ENCODE measurements at regions not wholly inside any gene's neighbourhood (a gene's known extent, or its start where the extent isn't known, plus 50 kb on each side); places are given as distances from the start of the nearest gene placed in this dataset.

DNA sequence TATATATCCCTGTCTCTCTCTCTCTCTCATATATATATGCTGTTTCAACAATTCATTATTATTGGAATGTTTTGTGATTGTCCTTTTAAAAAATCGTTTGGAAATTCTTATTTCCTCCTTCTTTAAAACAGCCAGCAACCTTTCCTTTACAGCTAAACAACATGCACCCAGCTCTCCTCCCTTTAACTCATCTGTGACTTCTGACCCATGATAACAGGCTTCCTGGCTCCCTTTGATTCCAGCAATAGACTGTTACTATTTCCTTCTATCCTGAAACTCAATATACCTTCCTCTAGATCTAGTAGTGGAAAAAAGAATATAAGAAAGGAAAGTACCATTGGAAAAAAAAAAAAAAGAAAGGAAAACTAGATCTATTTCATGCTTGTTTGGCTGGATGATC, 254.7 kb upstream of the RGMB start:
- Mint-ChIP-seq H3K9me3 (no peaks in the 10 kb centered on the region), H3K4me3 (no peak overlapping the region), H3K4me1 (no peaks in the 10 kb centered on the region), H3K27me3 (ENCODE audit: low read depth) (peaks cover 8% of the 10 kb centered on the region), H3K27ac (no peak overlapping the region), H3K36me3 (no peaks in the 10 kb centered on the region)
- no peak for DNase-seq (ENCODE audit: low spot score in 2 of 2, unreplicated experiment in 2 of 2)
- TF ChIP-seq, protein P1, sequence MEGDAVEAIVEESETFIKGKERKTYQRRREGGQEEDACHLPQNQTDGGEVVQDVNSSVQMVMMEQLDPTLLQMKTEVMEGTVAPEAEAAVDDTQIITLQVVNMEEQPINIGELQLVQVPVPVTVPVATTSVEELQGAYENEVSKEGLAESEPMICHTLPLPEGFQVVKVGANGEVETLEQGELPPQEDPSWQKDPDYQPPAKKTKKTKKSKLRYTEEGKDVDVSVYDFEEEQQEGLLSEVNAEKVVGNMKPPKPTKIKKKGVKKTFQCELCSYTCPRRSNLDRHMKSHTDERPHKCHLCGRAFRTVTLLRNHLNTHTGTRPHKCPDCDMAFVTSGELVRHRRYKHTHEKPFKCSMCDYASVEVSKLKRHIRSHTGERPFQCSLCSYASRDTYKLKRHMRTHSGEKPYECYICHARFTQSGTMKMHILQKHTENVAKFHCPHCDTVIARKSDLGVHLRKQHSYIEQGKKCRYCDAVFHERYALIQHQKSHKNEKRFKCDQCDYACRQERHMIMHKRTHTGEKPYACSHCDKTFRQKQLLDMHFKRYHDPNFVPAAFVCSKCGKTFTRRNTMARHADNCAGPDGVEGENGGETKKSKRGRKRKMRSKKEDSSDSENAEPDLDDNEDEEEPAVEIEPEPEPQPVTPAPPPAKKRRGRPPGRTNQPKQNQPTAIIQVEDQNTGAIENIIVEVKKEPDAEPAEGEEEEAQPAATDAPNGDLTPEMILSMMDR (IDR thresholded peaks at IDR 0.05; ENCODE audit: unreplicated experiment): no peak

DNA sequence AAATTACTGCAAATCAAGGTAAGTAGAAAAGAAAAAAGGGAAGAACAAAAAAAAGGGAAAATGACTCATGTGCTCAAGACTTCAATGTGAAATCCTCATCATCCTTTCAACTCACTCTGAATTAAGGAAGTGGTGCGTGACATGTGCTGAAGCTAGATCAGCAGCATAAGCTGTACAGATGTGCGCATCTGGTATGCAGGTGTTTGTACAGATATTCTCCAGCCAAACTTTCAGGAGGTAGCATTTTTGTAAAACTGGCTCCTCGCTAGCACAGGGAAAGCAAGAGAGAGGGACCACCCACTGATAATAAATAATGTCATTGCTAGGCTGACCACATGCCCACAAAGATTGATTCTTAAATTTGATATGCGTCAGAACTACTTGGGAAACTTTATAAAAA, 253.9 kb upstream of the RGMB start:
- TF ChIP-seq, protein P1 (IDR thresholded peaks at IDR 0.05; ENCODE audit: unreplicated experiment): no peak
- H3K36me3 Mint-ChIP-seq: no peaks in the 10 kb centered on the region
- no peaks in the 10 kb centered on the region for H3K9me3 Mint-ChIP-seq
- H3K4me3 Mint-ChIP-seq: no peak overlapping the region
- no peaks in the 10 kb centered on the region for H3K4me1 Mint-ChIP-seq
- H3K27me3 Mint-ChIP-seq (ENCODE audit: low read depth): peaks cover 8% of the 10 kb centered on the region
- H3K27ac Mint-ChIP-seq: no peak overlapping the region
- no peak for DNase-seq (ENCODE audit: low spot score in 2 of 2, unreplicated experiment in 2 of 2)

- no peak for DNase-seq (ENCODE audit: low spot score in 2 of 2, unreplicated experiment in 2 of 2)
- peaks cover 6% of the 10 kb centered on the region for H3K27me3 Mint-ChIP-seq (ENCODE audit: low read depth)
- no peak overlapping the region for H3K27ac Mint-ChIP-seq
- no peaks in the 10 kb centered on the region for H3K4me1 Mint-ChIP-seq
- no peaks in the 10 kb centered on the region for H3K36me3 Mint-ChIP-seq
- no peak overlapping the region for H3K4me3 Mint-ChIP-seq
- no peaks in the 10 kb centered on the region for H3K9me3 Mint-ChIP-seq
- TF ChIP-seq, protein P1 (IDR thresholded peaks at IDR 0.05; ENCODE audit: unreplicated experiment): no peak
Observed at GRCh38 chr5:98521821-98522220, 251.6 kb upstream of the RGMB start.

- Mint-ChIP-seq H3K27ac (no peak overlapping the region), H3K9me3 (no peaks in the 10 kb centered on the region), H3K4me3 (no peak overlapping the region), H3K36me3 (no peaks in the 10 kb centered on the region), H3K27me3 (ENCODE audit: low read depth) (peaks cover 6% of the 10 kb centered on the region), H3K4me1 (no peaks in the 10 kb centered on the region)
- no peak for DNase-seq (ENCODE audit: low spot score in 2 of 2, unreplicated experiment in 2 of 2)
- TF ChIP-seq, protein P1 (IDR thresholded peaks at IDR 0.05; ENCODE audit: unreplicated experiment): no peak
Observed at GRCh38 chr5:98524773-98525172, 248.7 kb upstream of the RGMB start.

DNA sequence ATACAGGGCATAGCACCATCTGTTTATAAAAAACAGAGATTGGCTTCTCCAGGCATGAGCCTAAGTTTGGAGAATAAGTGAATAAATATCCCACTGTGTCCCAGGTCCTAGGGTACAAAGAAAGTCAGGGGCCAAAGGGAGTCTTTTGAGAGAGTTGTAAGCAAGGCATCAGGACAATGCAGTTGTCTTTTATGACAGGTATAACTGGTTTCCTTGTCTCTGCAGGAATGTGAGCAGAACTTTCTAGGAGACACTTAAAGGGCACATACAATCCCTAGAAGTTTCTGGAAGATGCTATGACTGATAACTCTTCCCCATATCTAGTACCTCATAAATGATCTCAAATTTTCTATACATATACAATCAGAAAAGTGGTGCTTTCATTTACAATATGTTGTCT, 245.6 kb upstream of the RGMB start:
- Mint-ChIP-seq H3K4me3 (no peak overlapping the region), H3K27ac (no peak overlapping the region), H3K36me3 (no peaks in the 10 kb centered on the region), H3K9me3 (no peaks in the 10 kb centered on the region), H3K27me3 (ENCODE audit: low read depth) (peaks cover 3% of the 10 kb centered on the region), H3K4me1 (no peaks in the 10 kb centered on the region)
- no peak for DNase-seq (ENCODE audit: low spot score in 2 of 2, unreplicated experiment in 2 of 2)
- TF ChIP-seq, protein P1 (IDR thresholded peaks at IDR 0.05; ENCODE audit: unreplicated experiment): no peak

GRCh38 chr5:98529321-98529720, 244.1 kb upstream of the RGMB start:
- Mint-ChIP-seq H3K27me3 (ENCODE audit: low read depth) (no peaks in the 10 kb centered on the region), H3K4me3 (no peak overlapping the region), H3K36me3 (no peaks in the 10 kb centered on the region), H3K27ac (no peak overlapping the region), H3K4me1 (no peaks in the 10 kb centered on the region), H3K9me3 (no peaks in the 10 kb centered on the region)
- DNase-seq (ENCODE audit: low spot score in 2 of 2, unreplicated experiment in 2 of 2): no peak
- TF ChIP-seq, protein P1 (IDR thresholded peaks at IDR 0.05; ENCODE audit: unreplicated experiment): no peak

Data from mesothelial cell of epicardium (in vitro differentiated cells).